ENCODE measurements at regions not wholly inside any gene's neighbourhood (a gene's known extent, or its start where the extent isn't known, plus 50 kb on each side); places are given as distances from the start of the nearest gene placed in this dataset.
"Not testable (repeated sequence)": the region's sequence is repeated elsewhere in the genome, so short reads cannot be mapped to it uniquely, and the experiment has no call there.

- no peak overlapping the region for H3K27ac Mint-ChIP-seq
- TF ChIP-seq CTCF (IDR thresholded peaks at IDR 0.05), result no peak
- no peak for DNase-seq
- H3K4me3 Mint-ChIP-seq, result no peak overlapping the region
- no peaks in the 10 kb centered on the region for H3K4me1 Mint-ChIP-seq (ENCODE audit: low read depth)
- peaks cover 71% of the 10 kb centered on the region for H3K9me3 Mint-ChIP-seq
- no peaks in the 10 kb centered on the region for H3K27me3 Mint-ChIP-seq (ENCODE audit: insufficient read depth)
- no peaks in the 10 kb centered on the region for H3K36me3 Mint-ChIP-seq (ENCODE audit: low read depth)
These were observed 711.0 kb upstream of the CTNND2 start for GRCh38 chr5:12615141-12615820.

GRCh38 chr5:12614608-12615007, 710.4 kb upstream of the CTNND2 start:
- Mint-ChIP-seq H3K27ac (no peak overlapping the region), H3K9me3 (peaks cover 72% of the 10 kb centered on the region), H3K4me3 (no peak overlapping the region), H3K27me3 (ENCODE audit: insufficient read depth) (no peaks in the 10 kb centered on the region), H3K4me1 (ENCODE audit: low read depth) (no peaks in the 10 kb centered on the region), H3K36me3 (ENCODE audit: low read depth) (no peaks in the 10 kb centered on the region)
- no peak for TF ChIP-seq CTCF (IDR thresholded peaks at IDR 0.05)
- no peak for DNase-seq

- TF ChIP-seq CTCF (IDR thresholded peaks at IDR 0.05), result no peak
- Mint-ChIP-seq H3K36me3 (ENCODE audit: low read depth) (no peaks in the 10 kb centered on the region), H3K27me3 (ENCODE audit: insufficient read depth) (no peaks in the 10 kb centered on the region), H3K4me3 (no peak overlapping the region), H3K9me3 (peaks cover 69% of the 10 kb centered on the region), H3K27ac (no peak overlapping the region), H3K4me1 (ENCODE audit: low read depth) (no peaks in the 10 kb centered on the region)
- no peak for DNase-seq
These were observed 706.9 kb upstream of the CTNND2 start for GRCh38 chr5:12611132-12611531.

DNA sequence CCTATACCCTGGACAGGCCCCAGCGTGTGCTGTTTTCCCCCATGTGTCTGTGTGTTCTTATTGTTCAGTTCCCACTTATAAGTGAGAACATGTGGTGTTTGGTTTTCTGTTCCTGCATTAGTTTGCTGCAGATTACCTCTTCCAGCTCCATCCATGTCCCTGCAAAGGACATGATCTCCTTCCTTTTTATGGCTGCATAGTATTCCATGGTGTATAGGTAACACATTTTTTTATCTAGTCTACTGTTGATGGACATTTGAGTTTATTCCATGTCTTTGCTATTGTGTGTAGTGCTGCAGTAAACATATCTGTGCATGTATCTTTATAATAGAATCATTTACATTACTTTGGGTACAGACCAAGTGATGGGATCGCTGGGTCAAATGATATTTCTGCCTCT, 703.6 kb upstream of the CTNND2 start:
- peaks cover 46% of the 10 kb centered on the region for H3K9me3 Mint-ChIP-seq
- not testable (repeated sequence) for H3K36me3 Mint-ChIP-seq (ENCODE audit: low read depth); DNase-seq; H3K4me1 Mint-ChIP-seq (ENCODE audit: low read depth); H3K4me3 Mint-ChIP-seq; H3K27me3 Mint-ChIP-seq (ENCODE audit: insufficient read depth); H3K27ac Mint-ChIP-seq

- Mint-ChIP-seq H3K27me3 (ENCODE audit: insufficient read depth) (no peaks in the 10 kb centered on the region), H3K9me3 (peaks cover 29% of the 10 kb centered on the region), H3K27ac (no peak overlapping the region), H3K36me3 (ENCODE audit: low read depth) (no peaks in the 10 kb centered on the region), H3K4me1 (ENCODE audit: low read depth) (no peaks in the 10 kb centered on the region), H3K4me3 (no peak overlapping the region)
- TF ChIP-seq CTCF (IDR thresholded peaks at IDR 0.05), result no peak
- no peak for DNase-seq
These were observed 688.0 kb upstream of the CTNND2 start for GRCh38 chr5:12592228-12592627.

DNA sequence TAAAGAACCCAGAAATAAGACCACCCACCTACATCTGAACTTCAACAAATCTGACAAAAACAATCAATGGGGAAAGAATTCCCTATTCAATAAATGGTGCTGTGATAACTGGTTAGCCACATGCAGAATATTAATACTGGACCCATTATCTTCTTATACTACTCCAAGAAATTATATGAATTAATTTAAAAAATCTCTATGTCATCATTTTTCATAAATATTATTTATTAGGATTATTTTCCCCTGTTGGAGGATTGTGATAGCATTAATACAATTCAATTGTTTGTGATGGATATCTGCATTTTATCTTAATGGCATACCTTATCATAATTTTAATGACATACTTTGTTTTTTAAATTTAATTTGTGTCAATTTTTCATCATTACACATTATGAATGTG, 682.2 kb upstream of the CTNND2 start:
- no peaks in the 10 kb centered on the region for H3K27me3 Mint-ChIP-seq (ENCODE audit: insufficient read depth)
- H3K27ac Mint-ChIP-seq, result no peak overlapping the region
- H3K4me1 Mint-ChIP-seq (ENCODE audit: low read depth), result no peaks in the 10 kb centered on the region
- H3K4me3 Mint-ChIP-seq, result no peak overlapping the region
- H3K9me3 Mint-ChIP-seq, result peaks cover 33% of the 10 kb centered on the region
- TF ChIP-seq CTCF (IDR thresholded peaks at IDR 0.05), result no peak
- H3K36me3 Mint-ChIP-seq (ENCODE audit: low read depth), result no peaks in the 10 kb centered on the region
- DNase-seq, result no peak

DNA sequence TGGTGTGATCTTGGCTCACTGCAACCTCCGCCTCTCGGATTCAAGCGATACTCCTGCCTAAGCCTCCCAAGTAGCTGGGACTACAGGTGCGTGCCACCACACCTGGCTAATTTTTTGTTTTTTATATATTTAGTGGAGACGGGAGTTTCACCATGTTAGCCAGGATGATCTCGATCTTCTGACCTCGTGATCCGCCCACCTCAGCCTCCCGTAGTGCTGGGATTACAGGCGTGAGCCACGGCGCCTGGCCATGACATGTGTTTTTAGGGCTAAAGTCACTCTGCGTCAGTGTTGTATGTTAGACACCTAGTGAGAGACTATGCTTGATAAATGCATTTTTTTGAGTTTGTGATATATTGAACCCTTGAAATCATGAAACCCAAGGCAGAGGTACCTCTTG, 674.6 kb upstream of the CTNND2 start:
- H3K36me3 Mint-ChIP-seq (ENCODE audit: low read depth); H3K4me1 Mint-ChIP-seq (ENCODE audit: low read depth); H3K27ac Mint-ChIP-seq; H3K27me3 Mint-ChIP-seq (ENCODE audit: insufficient read depth); DNase-seq; H3K4me3 Mint-ChIP-seq: not testable (repeated sequence)
- H3K9me3 Mint-ChIP-seq, result peaks cover 22% of the 10 kb centered on the region; the same call in 1 of the 2 replicates

DNA sequence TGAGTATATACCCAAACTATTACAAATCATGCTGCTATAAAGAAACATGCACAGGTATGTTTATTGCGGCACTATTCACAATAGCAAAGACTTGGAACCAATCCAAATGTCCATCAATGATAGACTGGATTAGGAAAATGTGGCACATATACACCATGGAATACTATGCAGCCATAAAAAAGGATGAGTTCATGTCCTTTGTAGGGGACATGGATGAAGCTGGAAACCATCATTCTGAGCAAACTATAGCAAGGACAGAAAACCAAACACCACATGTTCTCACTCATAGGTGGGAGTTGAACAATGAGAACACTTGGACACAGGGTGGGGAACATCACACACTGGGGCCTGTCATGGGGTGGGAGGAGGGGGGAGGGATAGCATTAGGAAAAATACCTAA, 672.7 kb upstream of the CTNND2 start:
- H3K4me1 Mint-ChIP-seq (ENCODE audit: low read depth); DNase-seq; H3K27ac Mint-ChIP-seq; H3K4me3 Mint-ChIP-seq; H3K36me3 Mint-ChIP-seq (ENCODE audit: low read depth); H3K27me3 Mint-ChIP-seq (ENCODE audit: insufficient read depth): not testable (repeated sequence)
- H3K9me3 Mint-ChIP-seq, result peaks cover 22% of the 10 kb centered on the region

- H3K4me3 Mint-ChIP-seq; DNase-seq; H3K36me3 Mint-ChIP-seq (ENCODE audit: low read depth); H3K27ac Mint-ChIP-seq; H3K4me1 Mint-ChIP-seq (ENCODE audit: low read depth); H3K27me3 Mint-ChIP-seq (ENCODE audit: insufficient read depth): not testable (repeated sequence)
- peaks cover 18% of the 10 kb centered on the region for H3K9me3 Mint-ChIP-seq
These were observed 670.2 kb upstream of the CTNND2 start for GRCh38 chr5:12574298-12575093.
